OCI-LY3 (cell line): ENCODE measurements at regions not wholly inside any gene's neighbourhood (a gene's known extent, or its start where the extent isn't known, plus 50 kb on each side); places are given as distances from the start of the nearest gene placed in this dataset.

Source experiments
- CTCF ChIP-seq: fragments of 200-600, 300-600 bp; sonication (generic); IDR thresholded peaks from 2 replicates; pipeline ENCODE4 v1.5.1; 2014; ENCODE audit warnings: antibody characterized with exemption, low read length, low read depth
- EZH2phosphoT487 ChIP-seq: fragments of 200-600 bp; shearing (Covaris generic); IDR thresholded peaks from 2 replicates; pipeline ENCODE4 v1.6.1; 2018; ENCODE audit warnings: antibody characterized with exemption, mixed run types, low read depth

DNA sequence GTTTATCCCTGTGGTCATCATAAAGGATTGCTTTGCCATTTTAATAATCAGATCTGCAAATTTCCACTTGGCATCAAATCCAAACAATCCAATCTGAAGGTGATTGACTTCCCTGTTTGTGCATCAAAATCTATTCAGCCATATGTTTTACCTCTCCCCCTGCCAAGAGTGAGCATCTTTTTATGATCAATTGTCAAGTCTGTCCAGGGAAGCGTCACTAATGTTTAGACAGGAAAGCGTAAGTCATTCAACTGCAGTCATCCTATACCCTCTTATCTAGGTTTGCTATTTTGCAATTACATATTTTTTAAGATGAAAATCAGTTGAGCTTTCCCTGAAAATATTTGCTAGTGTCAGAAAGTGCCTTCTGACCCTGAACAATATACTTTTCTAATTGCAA, 1224.1 kb upstream of the SEL1L start:
- TF ChIP-seq CTCF (no peak), EZH2phosphoT487 (no peak)
